RWPE1 (cell line): ENCODE measurements at regions not wholly inside any gene's neighbourhood (a gene's known extent, or its start where the extent isn't known, plus 50 kb on each side); places are given as distances from the start of the nearest gene placed in this dataset.

Source experiments
- CTCF ChIA-PET: fragments of 350-600 bp; sonication (Branson Sonifier 250); formaldehyde crosslinking; extraction: SDS; loops from one replicate; lab custom pipeline; 2021; lab: Yijun Ruan, JAX
- POLR2A ChIA-PET: fragments of 400-600 bp; formaldehyde crosslinking; extraction: SDS; loops from one replicate; lab custom pipeline; 2020; ENCODE audit warnings: antibody characterized with exemption; ENCODE audit not compliant: low non-redundant PET; lab: Yijun Ruan, JAX
- DNase-seq: peaks from one replicate; pipeline ENCODE4 v3.0.0; 2012; ENCODE audit warnings: low spot score
- H3K27ac ChIP-seq: fragments of 450-650 bp; 2 replicates; pipeline ENCODE4 v1.5.1; 2017
- CTCF ChIP-seq: fragments of 450-650 bp; conservative IDR thresholded peaks from 2 replicates; pipeline ENCODE4 v1.5.1; 2017; ENCODE audit warnings: low read depth, mild to moderate bottlenecking

GRCh38 chr3:187845826-187846225 lies 100.6 kb upstream of the BCL6 start:
- ChIA-PET POLR2A (interaction anchor here (0.8 kb wide), 1 partner anchor 952 kb away, joined by 11 read pairs; no protein-coding TSS in a partner anchor), CTCF (no interaction called here)
- H3K27ac ChIP-seq, result no peak overlapping the region
- DNase-seq, result no peak
- no peak for TF ChIP-seq CTCF

GRCh38 chr3:187848401-187848800 lies 103.1 kb upstream of the BCL6 start:
- H3K27ac ChIP-seq, result no peak overlapping the region
- no peak for DNase-seq
- TF ChIP-seq CTCF, result no peak
- CTCF ChIA-PET, result interaction anchor here (0.6 kb wide), 1 partner anchor 30 kb away, joined by 5 read pairs; no protein-coding TSS in a partner anchor
- POLR2A ChIA-PET, result no interaction called here

GRCh38 chr3:187849016-187849654 lies 103.9 kb upstream of the BCL6 start:
- ChIA-PET POLR2A (no interaction called here), CTCF (no interaction called here)
- TF ChIP-seq CTCF, result no peak
- H3K27ac ChIP-seq, result no peak overlapping the region
- no peak for DNase-seq

GRCh38 chr3:187850258-187850921 lies 105.1 kb upstream of the BCL6 start:
- ChIA-PET CTCF (interaction anchor here (0.6 kb wide), 1 partner anchor 48 kb away, joined by 3 read pairs; no protein-coding TSS in a partner anchor), POLR2A (no interaction called here)
- no peak for DNase-seq
- no peak for TF ChIP-seq CTCF
- H3K27ac ChIP-seq, result no peak overlapping the region

- peak overlapping the region; percentile 75 for H3K27ac ChIP-seq
- TF ChIP-seq CTCF, result no peak
- ChIA-PET POLR2A (no interaction called here), CTCF (no interaction called here)
- peak; percentile 10 for DNase-seq
These were observed 107.8 kb upstream of the BCL6 start for GRCh38 chr3:187852842-187853730.

- no peak overlapping the region for H3K27ac ChIP-seq
- no peak for TF ChIP-seq CTCF
- CTCF ChIA-PET, result no interaction called here
- DNase-seq, result no peak
- POLR2A ChIA-PET, result no interaction called here
These were observed 109.9 kb upstream of the BCL6 start for GRCh38 chr3:187855131-187855530.
